ENCODE measurements at regions not wholly inside any gene's neighbourhood (a gene's known extent, or its start where the extent isn't known, plus 50 kb on each side); places are given as distances from the start of the nearest gene placed in this dataset.
"Not testable (repeated sequence)": the region's sequence is repeated elsewhere in the genome, so short reads cannot be mapped to it uniquely, and the experiment has no call there.

DNA sequence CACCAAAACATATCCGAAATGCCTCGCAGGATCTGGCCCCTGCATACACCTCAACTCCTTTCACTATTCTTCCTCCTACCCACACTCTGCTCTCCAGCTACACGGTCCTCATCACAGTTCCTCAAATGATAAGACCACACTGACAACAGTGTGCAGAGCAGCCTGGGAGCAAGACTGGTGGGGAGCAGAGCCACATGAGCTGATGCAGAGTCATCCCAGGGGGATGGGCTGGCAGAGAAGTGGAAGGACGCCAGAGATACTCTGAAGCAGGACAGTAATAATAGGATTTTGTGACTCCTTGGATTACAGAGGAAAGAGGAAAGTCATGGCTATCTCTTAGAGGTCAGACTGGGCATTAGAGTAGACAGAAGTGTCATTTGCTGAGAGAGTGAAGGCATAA lies 167.2 kb downstream of the AVL9 start:
- TF ChIP-seq, protein P1, sequence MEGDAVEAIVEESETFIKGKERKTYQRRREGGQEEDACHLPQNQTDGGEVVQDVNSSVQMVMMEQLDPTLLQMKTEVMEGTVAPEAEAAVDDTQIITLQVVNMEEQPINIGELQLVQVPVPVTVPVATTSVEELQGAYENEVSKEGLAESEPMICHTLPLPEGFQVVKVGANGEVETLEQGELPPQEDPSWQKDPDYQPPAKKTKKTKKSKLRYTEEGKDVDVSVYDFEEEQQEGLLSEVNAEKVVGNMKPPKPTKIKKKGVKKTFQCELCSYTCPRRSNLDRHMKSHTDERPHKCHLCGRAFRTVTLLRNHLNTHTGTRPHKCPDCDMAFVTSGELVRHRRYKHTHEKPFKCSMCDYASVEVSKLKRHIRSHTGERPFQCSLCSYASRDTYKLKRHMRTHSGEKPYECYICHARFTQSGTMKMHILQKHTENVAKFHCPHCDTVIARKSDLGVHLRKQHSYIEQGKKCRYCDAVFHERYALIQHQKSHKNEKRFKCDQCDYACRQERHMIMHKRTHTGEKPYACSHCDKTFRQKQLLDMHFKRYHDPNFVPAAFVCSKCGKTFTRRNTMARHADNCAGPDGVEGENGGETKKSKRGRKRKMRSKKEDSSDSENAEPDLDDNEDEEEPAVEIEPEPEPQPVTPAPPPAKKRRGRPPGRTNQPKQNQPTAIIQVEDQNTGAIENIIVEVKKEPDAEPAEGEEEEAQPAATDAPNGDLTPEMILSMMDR (IDR thresholded peaks at IDR 0.05): not testable (repeated sequence)
- TF ChIP-seq REST (IDR thresholded peaks at IDR 0.05; ENCODE audit: insufficient read depth in 1 of 2, low read depth in 2 of 2, low read length in 1 of 2); TCF7L2 (IDR thresholded peaks at IDR 0.05; ENCODE audit: low read depth, low read length): not testable (repeated sequence)

Data from Panc1 (cell line).